ENCODE measurements at regions not wholly inside any gene's neighbourhood (a gene's known extent, or its start where the extent isn't known, plus 50 kb on each side); places are given as distances from the start of the nearest gene placed in this dataset.

DNA sequence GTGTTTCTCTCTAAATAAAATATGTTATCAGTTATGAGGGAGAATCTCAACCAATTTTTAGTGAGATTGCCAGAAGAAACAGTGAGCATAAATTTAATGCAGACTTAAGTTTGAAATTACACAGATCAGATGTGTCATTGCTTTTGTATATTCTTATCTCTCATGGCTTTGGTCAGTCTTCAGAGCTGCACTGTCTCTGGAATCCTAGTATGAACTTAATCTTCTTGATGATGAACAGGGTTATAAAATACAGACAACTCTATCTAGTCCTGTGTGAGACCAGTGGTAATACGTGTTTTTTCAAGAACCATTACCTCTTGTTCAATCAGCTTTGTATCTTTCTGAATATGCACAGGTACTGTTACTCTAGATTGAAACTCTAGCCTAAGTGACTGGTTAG, 528.0 kb downstream of the DACH1 start:
- TF ChIP-seq, protein P1, sequence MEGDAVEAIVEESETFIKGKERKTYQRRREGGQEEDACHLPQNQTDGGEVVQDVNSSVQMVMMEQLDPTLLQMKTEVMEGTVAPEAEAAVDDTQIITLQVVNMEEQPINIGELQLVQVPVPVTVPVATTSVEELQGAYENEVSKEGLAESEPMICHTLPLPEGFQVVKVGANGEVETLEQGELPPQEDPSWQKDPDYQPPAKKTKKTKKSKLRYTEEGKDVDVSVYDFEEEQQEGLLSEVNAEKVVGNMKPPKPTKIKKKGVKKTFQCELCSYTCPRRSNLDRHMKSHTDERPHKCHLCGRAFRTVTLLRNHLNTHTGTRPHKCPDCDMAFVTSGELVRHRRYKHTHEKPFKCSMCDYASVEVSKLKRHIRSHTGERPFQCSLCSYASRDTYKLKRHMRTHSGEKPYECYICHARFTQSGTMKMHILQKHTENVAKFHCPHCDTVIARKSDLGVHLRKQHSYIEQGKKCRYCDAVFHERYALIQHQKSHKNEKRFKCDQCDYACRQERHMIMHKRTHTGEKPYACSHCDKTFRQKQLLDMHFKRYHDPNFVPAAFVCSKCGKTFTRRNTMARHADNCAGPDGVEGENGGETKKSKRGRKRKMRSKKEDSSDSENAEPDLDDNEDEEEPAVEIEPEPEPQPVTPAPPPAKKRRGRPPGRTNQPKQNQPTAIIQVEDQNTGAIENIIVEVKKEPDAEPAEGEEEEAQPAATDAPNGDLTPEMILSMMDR (IDR thresholded peaks at IDR 0.05): no peak
- no peak for TF ChIP-seq POLR2A (IDR thresholded peaks at IDR 0.05)
- no peak for TF ChIP-seq POLR2AphosphoS5 (IDR thresholded peaks at IDR 0.05)
